Body of pancreas (tissue), 4 donors: ENCODE measurements at regions not wholly inside any gene's neighbourhood (a gene's known extent, or its start where the extent isn't known, plus 50 kb on each side); places are given as distances from the start of the nearest gene placed in this dataset.

Experiments used
- POLR2A ChIP-seq, 3 donors: fragments of 450-650 bp; IDR thresholded peaks; one replicate each; pipeline ENCODE4 v1.6.1; 2016; ENCODE audit warnings: antibody characterized with exemption in 3 of 3, mild to moderate bottlenecking in 2 of 3
- TF ChIP-seq, protein P1 (sequence below), 7 experiments: fragments of 450-650 bp in 4 of 7; fragments of 200-600 bp in 3 of 7; sonication (generic) in 3 of 7; IDR thresholded peaks; one replicate each; pipeline ENCODE4 v1.5.1; 2016 to 2019; ENCODE audit warnings: antibody characterized with exemption in 7 of 7

DNA sequence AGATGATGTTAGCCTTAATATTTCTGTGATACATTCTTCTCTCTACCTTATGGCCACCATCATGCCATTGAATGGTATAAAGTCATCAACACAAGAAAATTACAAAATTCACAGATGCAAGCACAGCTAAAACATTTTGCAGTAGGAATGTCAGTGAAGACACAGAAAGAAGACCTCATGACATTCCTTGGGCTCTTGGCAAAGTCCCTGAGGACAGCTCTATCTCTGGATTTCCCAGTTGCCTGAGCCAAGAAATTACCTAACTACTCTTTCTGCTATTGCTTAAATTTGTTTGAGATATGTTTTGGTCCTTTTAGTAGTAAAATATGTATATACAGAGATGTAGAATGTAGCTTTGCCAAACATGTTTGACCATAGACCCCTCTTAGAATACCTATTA is 201.0 kb upstream of the STXBP5 start:
- no peak for TF ChIP-seq POLR2A (IDR thresholded peaks at IDR 0.05)
- TF ChIP-seq, protein P1, sequence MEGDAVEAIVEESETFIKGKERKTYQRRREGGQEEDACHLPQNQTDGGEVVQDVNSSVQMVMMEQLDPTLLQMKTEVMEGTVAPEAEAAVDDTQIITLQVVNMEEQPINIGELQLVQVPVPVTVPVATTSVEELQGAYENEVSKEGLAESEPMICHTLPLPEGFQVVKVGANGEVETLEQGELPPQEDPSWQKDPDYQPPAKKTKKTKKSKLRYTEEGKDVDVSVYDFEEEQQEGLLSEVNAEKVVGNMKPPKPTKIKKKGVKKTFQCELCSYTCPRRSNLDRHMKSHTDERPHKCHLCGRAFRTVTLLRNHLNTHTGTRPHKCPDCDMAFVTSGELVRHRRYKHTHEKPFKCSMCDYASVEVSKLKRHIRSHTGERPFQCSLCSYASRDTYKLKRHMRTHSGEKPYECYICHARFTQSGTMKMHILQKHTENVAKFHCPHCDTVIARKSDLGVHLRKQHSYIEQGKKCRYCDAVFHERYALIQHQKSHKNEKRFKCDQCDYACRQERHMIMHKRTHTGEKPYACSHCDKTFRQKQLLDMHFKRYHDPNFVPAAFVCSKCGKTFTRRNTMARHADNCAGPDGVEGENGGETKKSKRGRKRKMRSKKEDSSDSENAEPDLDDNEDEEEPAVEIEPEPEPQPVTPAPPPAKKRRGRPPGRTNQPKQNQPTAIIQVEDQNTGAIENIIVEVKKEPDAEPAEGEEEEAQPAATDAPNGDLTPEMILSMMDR (IDR thresholded peaks at IDR 0.05): no peak
